ENCODE measurements at regions not wholly inside any gene's neighbourhood (a gene's known extent, or its start where the extent isn't known, plus 50 kb on each side); places are given as distances from the start of the nearest gene placed in this dataset.

DNA sequence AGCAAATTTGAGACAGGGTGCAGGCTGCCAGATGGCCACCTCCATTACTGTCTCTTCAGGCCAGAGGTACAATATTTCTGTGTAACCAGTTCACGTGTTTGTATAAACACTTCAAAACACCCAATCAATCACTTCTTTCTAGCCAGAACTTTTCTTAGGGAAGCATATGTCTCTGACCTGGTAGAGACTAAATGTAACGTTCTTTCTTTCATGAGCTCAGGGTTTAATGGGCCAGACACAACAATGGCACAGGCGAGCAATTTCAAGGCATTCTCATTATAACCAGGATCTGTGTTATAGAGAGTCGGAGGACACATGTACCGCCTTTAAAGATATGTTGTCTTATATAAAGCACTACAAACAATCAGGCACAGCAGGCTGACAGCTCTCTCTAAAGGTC lies 1846.4 kb upstream of the PIK3C3 start:
- dilution Hi-C loops (cut with MboI; ENCODE audit: extremely low pct_ligation_motif_present, low sequenced_read_pairs) (no loop called here), intact Hi-C loops (cut with micrococcal nuclease) (no loop called here)
- no peak for FAIRE-seq
- H2AFZ ChIP-seq (ENCODE audit: low read depth, low read length), result no peak overlapping the region
- no peak for DNase-seq (ENCODE audit: low read depth, low spot score)
- no peaks in the 10 kb centered on the region for H3K9me1 ChIP-seq (replicated peaks; ENCODE audit: control insufficient read depth, extremely low read depth, insufficient read depth, low read length)
- ChIA-PET CTCF (no interaction called here), POLR2A (no interaction called here)
- H3K27ac ChIP-seq (ENCODE audit: insufficient read depth, low read depth, low read length), result no peak overlapping the region
- H3K36me3 ChIP-seq (ENCODE audit: control insufficient read depth in 2 of 2, extremely low read depth in 1 of 2, insufficient read depth in 2 of 2, low read length in 2 of 2), result no peaks in the 10 kb centered on the region
- H3K4me3 ChIP-seq (replicated peaks in 1 of 3; ENCODE audit: insufficient read depth in 1 of 3, low read depth in 1 of 3, low read length in 3 of 3), result no peak overlapping the region
- no peaks in the 10 kb centered on the region for H3K9me3 ChIP-seq (replicated peaks; ENCODE audit: control insufficient read depth, insufficient read depth, low read length)
- no peak overlapping the region for H3K9ac ChIP-seq (replicated peaks; ENCODE audit: extremely low read depth, insufficient read depth, low read length)
- H3K4me2 ChIP-seq (ENCODE audit: insufficient read depth, low read length), result no peak overlapping the region
- BruUV-seq (replicated peaks), result no TSS peak
- no peaks in the 10 kb centered on the region for H4K20me1 ChIP-seq (replicated peaks; ENCODE audit: control insufficient read depth, extremely low read depth, insufficient read depth, low read length)
- H3K4me1 ChIP-seq (ENCODE audit: control insufficient read depth, extremely low read depth, insufficient read depth, low read length), result no peaks in the 10 kb centered on the region
- no peak for TF ChIP-seq MYC (IDR thresholded peaks at IDR 0.05; ENCODE audit: low read depth, low read length)
- TF ChIP-seq POLR2AphosphoS5 (IDR thresholded peaks at IDR 0.05; ENCODE audit: insufficient read depth, low read depth, low read length), result no peak
- TF ChIP-seq, protein P1, sequence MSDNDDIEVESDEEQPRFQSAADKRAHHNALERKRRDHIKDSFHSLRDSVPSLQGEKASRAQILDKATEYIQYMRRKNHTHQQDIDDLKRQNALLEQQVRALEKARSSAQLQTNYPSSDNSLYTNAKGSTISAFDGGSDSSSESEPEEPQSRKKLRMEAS (IDR thresholded peaks at IDR 0.05; ENCODE audit: insufficient read depth, insufficient read length), result no peak
- TF ChIP-seq JUN (IDR thresholded peaks at IDR 0.05; ENCODE audit: borderline replicate concordance, insufficient read depth, insufficient read length, low read depth), result no peak
- TF ChIP-seq POLR2A (IDR thresholded peaks at IDR 0.05; ENCODE audit: low read depth, low read length), result no peak
- no peak for TF ChIP-seq FOS (IDR thresholded peaks at IDR 0.05; ENCODE audit: borderline replicate concordance, insufficient read depth, low read length)
- TF ChIP-seq GATA2 (IDR thresholded peaks at IDR 0.05; ENCODE audit: insufficient read depth, insufficient read length, low read depth, low read length), result no peak
- no peak for TF ChIP-seq EZH2 (IDR thresholded peaks at IDR 0.05; ENCODE audit: borderline replicate concordance, low read depth, low read length, severe bottlenecking)
- TF ChIP-seq CTCF (IDR thresholded peaks at IDR 0.05; ENCODE audit: extremely low read depth in 1 of 2, insufficient read depth in 1 of 2, low read depth in 1 of 2, low read length in 2 of 2), result no peak
- no peaks in the 10 kb centered on the region for H3K27me3 ChIP-seq (ENCODE audit: control insufficient read depth in 2 of 2, insufficient read depth in 2 of 2, low read length in 2 of 2)
- H3K79me2 ChIP-seq (ENCODE audit: control insufficient read depth, insufficient read depth, low read length), result no peaks in the 10 kb centered on the region

All from endothelial cell of umbilical vein (primary cell).